ENCODE measurements at regions not wholly inside any gene's neighbourhood (a gene's known extent, or its start where the extent isn't known, plus 50 kb on each side); places are given as distances from the start of the nearest gene placed in this dataset.

- TF ChIP-seq USF2 (IDR thresholded peaks at IDR 0.05; ENCODE audit: low read length), result no peak
Observed at GRCh38 chr3:117263745-117264144, 554.2 kb downstream of the TUSC7 start (continued).
